HG02970 (cell line): ENCODE measurements at regions not wholly inside any gene's neighbourhood (a gene's known extent, or its start where the extent isn't known, plus 50 kb on each side); places are given as distances from the start of the nearest gene placed in this dataset.
"Not testable (repeated sequence)": the region's sequence is repeated elsewhere in the genome, so short reads cannot be mapped to it uniquely, and the experiment has no call there.

Experiments used
- ATAC-seq: cut with Tn5 transposase; IDR thresholded peaks from one replicate; pipeline ENCODE4 v1.9.1; 2021; ENCODE audit warnings: mild to moderate bottlenecking, moderate library complexity, moderate number of reproducible peaks; ENCODE audit not compliant: unreplicated experiment, low FRiP score

DNA sequence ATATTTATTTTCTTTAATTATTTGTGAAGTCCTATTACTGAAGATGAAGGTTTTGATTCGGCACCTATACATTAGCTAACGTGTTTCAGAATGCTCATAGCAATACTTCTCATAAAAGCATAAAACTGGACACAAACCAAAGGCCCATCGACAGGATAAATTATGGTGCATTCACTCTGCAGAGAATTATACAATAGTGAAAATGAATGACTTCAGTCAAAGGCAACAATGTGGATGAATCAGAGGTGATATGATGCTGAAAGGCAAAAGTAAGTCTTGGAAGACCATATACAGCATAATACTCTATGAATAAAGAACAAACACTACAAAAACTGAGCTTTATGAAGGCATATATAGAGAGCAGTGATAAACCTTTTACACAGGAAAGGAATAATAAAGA is 156.6 kb upstream of the EGLN3 start:
- ATAC-seq: no peak

GRCh38 chr14:34106310-34106709 is 155.4 kb upstream of the EGLN3 start:
- no peak for ATAC-seq

DNA sequence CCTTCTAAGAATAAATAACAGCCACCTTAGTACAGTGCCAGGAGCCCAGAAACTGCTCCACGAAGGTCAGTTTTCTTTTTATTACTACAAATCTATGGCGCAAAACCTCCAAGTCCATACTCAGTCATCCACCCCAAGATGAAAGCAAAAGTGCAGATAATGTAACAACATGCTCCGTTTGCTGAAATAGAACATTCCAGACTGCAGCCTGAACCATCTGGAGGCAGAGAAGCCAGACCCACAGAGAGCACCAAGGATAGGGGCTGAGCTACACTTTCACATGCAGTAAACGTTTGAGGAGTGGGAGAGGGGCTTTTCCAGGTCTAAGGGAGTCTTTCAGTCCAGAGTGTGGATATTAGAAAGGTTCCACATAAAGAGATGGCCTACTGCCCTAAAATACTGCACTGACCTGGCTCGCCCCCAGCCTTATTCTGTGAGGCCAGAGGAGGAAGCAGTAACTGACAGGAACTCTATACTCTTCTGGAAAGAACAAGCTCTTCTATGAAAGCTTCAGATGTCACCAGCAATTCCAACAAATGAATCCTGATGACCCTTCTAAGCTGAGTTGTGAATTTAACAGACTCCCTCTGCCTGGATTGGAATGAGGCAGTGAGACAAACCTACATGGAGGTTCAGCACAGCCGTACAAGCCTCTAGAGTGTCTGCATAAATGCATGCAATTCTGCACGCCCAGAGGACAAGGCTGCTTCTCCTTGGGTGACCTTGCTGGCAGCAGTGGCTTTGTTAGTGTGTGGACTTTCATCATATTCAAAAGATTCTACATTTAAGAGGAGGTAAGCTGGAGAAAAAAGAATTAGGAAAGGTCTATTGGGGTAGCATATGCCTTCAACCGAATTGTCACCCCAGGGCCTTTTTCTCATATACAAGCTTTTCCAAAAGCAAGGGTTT is 153.9 kb upstream of the EGLN3 start:
- ATAC-seq: no peak

GRCh38 chr14:34103176-34103575 is 152.3 kb upstream of the EGLN3 start:
- no peak for ATAC-seq

- no peak for ATAC-seq
Measured at GRCh38 chr14:34099635-34100034, 148.8 kb upstream of the EGLN3 start.

GRCh38 chr14:34098985-34099349 is 148.1 kb upstream of the EGLN3 start:
- no peak for ATAC-seq

DNA sequence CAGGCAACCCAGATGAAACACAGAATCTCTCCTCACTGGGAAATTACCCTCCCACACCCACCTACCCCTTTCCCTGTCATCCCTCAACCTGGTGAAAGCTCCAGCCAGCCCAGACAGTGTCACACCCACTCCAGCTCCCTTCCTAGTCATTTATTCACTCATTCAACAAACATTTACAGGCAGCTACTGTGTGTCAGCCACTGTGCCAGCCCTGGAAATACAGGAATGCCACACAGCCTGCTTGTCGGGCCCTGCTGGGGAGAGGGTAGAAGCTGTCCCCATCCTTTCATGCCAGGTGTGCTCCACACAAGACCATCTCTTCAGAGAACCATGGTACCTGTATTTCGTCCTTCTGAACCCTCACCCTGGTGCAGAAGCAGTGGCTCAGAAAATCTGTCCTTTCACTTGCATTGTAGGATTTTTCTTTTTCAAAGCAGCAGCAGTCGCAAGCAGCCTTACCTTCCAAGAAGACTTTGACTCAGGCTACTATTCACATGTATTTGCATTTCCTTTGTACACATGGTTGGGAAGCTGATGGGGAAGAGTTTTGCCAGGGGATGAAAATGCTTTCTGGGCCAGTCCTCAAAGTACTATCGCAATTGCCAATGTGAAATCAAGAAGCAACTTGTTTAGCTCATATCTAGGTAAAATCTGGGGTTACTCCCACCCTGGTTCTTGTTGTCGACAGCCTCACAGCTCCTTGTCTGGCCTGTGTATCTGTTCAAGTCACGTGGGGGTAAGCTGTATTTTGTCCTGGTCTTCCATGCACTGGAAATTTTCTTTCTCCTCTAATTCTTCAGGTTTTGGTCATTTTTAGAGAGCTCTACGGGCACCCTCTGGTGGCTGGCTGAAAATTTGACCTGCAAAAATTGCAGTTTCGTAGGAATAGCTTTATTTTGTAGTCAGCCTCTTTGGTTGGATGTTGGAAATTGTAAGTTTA is 147.4 kb upstream of the EGLN3 start:
- ATAC-seq: no peak

DNA sequence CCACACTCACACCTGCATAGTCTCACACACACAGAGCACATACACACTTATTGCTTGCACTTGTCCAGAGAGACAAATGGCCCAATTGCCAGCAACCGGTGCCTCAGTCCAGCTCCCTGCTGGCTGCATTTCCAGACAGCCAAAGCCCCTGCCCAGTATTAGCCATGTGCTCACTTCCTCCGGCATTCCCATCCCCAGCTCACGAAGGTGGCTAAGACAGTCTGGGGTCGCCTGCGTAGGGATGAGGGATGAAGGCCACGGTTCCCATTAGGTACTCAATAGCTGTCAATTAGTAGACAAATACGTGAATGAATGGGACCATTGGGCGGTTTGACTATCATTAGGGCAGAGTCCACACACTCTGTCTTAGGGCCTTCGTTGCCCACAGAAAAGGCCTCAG is 146.8 kb upstream of the EGLN3 start:
- no peak for ATAC-seq

- no peak for ATAC-seq
Measured at GRCh38 chr14:34094384-34094783, 143.5 kb upstream of the EGLN3 start.

GRCh38 chr14:34093883-34094282 is 143.0 kb upstream of the EGLN3 start:
- ATAC-seq: no peak

GRCh38 chr14:34090451-34090850 is 139.6 kb upstream of the EGLN3 start:
- ATAC-seq: no peak

DNA sequence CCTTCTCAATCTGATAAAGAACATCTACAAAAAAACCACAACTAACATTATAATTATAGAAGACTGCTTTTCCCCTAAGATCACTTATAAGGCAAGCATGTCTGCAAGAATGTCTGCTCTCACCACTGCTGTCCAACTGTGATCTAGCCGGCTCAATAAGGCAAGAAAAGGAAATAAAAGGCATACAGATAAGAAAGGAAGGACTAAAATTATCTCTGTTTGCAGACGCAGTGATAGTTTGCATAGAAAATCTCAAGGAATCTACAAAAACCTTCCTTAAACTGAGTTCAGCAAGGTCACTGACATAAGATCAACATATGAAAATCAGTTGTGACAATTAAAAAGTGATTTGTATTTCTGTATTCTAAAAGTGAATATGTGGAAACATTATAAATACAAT is 138.0 kb upstream of the EGLN3 start:
- ATAC-seq: no peak

DNA sequence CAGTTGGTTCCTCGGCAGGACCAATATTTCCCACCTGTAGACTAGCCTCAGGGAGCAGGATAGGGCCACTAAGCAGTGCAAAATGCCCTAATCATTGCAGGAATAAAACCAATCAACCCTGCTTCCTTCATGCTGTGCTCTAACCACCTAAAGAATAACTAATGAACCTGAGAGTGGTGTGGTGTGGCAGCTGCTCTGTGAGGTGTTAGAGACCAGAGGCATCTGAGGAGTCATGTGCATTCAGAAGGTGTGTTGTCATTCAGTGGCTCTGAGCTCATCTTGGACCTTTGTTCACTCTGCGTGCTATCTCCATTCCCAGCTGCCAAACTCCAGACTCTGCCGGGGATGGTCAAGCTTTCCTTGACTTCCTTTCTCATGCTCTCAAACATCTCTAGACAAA is 136.7 kb upstream of the EGLN3 start:
- ATAC-seq: no peak

DNA sequence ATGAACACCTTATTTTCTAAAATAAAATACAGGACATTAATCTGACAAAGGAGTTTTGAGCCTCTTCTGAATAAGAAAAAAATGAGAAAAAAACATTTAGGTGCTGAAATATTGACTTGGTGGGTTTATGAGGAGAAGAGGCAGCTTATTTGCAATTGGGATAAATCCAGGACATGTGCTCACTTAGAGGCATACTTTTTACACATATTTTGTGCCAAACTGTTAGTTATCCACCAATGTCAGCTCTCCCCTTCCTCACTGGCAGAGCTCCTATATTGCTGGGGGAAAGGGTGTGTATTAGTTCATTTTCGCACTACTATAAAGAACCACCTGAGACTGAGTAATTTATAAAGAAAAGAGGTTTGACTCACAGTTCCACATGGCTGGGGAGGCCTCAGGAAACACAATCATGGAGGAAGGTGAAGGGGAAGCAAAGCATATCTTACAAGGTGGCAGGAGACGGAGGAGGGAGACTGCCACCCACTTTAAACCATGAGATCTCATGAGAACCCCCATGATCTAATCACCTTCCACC is 135.4 kb upstream of the EGLN3 start:
- ATAC-seq: no peak

DNA sequence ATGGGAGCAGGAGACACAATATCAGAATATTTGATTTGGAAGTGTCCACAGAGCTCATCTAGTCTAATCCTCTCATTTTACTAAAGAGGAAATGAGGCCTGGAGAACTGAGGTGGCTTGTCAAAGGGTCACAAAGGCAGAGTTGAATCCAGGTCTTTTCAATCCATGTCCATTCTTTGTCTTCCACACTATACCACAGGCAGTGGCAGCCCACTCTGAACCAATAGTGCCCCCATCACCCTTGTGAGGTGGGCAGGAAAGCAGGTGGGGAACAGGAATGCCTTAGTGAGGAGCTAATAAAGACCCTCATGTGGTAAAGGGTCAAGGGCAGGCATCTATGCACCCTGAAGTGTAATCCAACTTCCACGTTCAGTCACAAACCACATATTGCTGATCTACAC is 134.8 kb upstream of the EGLN3 start:
- no peak for ATAC-seq

- ATAC-seq: no peak
Measured at GRCh38 chr14:34081576-34082136, 130.8 kb upstream of the EGLN3 start.

DNA sequence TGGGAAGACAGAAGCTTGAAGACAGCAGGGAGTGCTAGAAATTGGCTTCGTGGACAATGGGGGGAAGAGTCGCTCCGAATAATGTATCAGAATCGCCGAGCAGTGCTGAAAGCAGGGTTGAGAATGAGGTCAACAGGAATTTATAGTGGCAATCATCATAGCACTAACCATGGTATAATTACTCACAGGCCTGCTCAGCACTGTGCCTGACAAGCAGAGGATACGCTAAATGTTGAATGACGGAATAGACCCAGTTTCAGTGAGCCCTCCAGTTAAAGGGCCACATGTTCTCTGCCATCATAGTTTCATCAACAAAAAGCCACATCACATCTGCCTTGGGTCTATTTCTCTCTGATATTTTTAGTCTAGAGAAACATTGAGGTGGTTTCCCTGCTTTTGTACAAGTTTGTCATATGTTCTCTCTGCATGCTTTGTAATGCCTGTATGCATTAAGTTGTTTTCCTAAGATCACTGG is 130.3 kb upstream of the EGLN3 start:
- ATAC-seq: no peak

DNA sequence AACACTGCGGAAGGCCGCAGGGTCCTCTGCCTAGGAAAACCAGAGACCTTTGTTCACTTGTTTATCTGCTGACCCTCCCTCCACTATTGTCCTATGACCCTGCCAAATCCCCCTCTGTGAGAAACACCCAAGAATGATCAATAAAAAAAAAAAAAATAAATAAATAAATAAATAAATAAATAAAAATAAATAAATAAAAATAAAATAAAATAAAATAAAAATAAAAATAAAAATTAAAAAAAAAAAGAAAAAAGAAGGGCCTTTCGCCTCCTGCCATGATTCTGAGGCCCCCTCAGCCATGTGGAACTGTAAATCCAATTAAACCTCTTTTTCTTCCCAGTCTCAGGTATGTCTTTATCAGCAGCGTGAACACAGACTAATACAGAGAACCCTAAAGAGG is 128.8 kb upstream of the EGLN3 start:
- not testable (repeated sequence) for ATAC-seq

GRCh38 chr14:34078117-34078743 is 127.4 kb upstream of the EGLN3 start:
- ATAC-seq: no peak

- no peak for ATAC-seq
Measured at GRCh38 chr14:34075826-34076225, 125.0 kb upstream of the EGLN3 start.
